ENCODE measurements at regions not wholly inside any gene's neighbourhood (a gene's known extent, or its start where the extent isn't known, plus 50 kb on each side); places are given as distances from the start of the nearest gene placed in this dataset.

DNA sequence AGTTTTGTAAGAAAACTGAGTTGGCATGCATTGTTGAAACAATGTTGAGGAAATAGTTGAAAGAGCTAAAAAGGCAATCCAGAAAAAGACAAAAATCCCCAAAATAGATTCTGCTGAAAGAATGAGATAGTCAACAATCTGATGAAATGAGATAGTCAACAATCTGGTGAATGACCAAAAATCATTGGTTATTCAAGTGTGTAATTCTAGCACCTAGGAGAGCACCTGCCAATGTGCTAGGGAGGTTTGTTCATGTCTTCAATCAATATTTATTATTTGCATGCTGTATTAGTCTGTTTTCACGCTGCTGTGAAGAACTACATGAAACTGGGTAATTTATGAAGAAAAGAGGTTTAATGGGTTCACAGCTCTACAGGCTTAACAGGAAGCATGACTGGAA is 307.1 kb upstream of the HSF2 start:
- TF ChIP-seq, protein P1, sequence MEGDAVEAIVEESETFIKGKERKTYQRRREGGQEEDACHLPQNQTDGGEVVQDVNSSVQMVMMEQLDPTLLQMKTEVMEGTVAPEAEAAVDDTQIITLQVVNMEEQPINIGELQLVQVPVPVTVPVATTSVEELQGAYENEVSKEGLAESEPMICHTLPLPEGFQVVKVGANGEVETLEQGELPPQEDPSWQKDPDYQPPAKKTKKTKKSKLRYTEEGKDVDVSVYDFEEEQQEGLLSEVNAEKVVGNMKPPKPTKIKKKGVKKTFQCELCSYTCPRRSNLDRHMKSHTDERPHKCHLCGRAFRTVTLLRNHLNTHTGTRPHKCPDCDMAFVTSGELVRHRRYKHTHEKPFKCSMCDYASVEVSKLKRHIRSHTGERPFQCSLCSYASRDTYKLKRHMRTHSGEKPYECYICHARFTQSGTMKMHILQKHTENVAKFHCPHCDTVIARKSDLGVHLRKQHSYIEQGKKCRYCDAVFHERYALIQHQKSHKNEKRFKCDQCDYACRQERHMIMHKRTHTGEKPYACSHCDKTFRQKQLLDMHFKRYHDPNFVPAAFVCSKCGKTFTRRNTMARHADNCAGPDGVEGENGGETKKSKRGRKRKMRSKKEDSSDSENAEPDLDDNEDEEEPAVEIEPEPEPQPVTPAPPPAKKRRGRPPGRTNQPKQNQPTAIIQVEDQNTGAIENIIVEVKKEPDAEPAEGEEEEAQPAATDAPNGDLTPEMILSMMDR (IDR thresholded peaks at IDR 0.05; ENCODE audit: insufficient read depth, low read length, poor library complexity, severe bottlenecking): no peak
- Histone ChIP-seq H3K27me3 (ENCODE audit: control insufficient read depth, insufficient read depth, low read length) (no peaks in the 10 kb centered on the region), H3K4me3 (ENCODE audit: low read depth, low read length) (no peak overlapping the region), H3K36me3 (ENCODE audit: control insufficient read depth, insufficient read depth, low read length) (no peaks in the 10 kb centered on the region)
- DNase-seq (ENCODE audit: low read depth): no peak

DNA sequence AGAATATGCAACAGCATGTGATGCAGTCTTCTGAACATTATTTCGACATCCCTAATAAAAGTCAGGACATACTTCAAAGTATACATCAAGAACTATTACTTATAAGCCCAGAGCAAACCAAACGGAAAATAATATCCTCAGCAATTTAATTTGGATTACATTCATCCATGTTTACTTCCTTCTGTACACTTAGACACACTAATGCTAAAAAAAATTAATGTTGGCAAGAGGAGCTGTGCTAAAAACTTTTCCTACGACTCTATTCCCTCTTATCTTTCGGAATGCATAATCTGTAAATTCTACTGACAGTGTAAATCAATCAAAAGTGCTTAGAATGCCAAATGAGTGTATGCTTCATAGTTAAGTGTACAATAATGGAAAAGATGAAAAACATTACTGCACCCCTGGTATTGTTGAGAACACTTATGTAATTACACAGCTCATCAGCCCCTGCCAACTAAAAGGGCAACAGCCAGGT is 301.2 kb upstream of the HSF2 start:
- H3K36me3 ChIP-seq (ENCODE audit: control insufficient read depth, insufficient read depth, low read length): no peaks in the 10 kb centered on the region
- no peaks in the 10 kb centered on the region for H3K27me3 ChIP-seq (ENCODE audit: control insufficient read depth, insufficient read depth, low read length)
- no peak overlapping the region for H3K4me3 ChIP-seq (ENCODE audit: low read depth, low read length)
- TF ChIP-seq, protein P1 (IDR thresholded peaks at IDR 0.05; ENCODE audit: insufficient read depth, low read length, poor library complexity, severe bottlenecking): no peak
- DNase-seq (ENCODE audit: low read depth): no peak

DNA sequence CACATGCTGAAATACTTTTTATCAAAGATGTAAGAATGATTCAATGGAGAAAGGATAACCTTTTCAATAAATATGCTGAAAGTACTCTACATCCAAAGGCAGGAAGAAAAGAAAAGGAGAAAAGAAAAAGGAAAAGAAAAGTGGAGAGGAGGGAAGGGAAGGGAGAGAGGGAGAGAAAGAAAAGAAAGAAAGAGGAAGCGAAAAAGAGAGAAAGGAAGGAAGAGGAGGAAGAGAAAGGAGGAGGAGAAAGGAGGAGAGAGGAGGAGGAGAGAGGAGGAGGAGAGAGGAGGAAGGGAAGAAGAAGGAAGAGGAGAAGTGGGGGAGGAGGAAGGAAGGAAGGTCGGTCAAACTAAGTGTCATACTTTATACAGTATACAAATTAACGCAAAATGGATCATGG is 297.4 kb upstream of the HSF2 start:
- H3K27me3 ChIP-seq (ENCODE audit: control insufficient read depth, insufficient read depth, low read length): no peaks in the 10 kb centered on the region
- H3K4me3 ChIP-seq (ENCODE audit: low read depth, low read length): no peak overlapping the region
- no peaks in the 10 kb centered on the region for H3K36me3 ChIP-seq (ENCODE audit: control insufficient read depth, insufficient read depth, low read length)
- TF ChIP-seq, protein P1 (IDR thresholded peaks at IDR 0.05; ENCODE audit: insufficient read depth, low read length, poor library complexity, severe bottlenecking): no peak
- no peak for DNase-seq (ENCODE audit: low read depth)

DNA sequence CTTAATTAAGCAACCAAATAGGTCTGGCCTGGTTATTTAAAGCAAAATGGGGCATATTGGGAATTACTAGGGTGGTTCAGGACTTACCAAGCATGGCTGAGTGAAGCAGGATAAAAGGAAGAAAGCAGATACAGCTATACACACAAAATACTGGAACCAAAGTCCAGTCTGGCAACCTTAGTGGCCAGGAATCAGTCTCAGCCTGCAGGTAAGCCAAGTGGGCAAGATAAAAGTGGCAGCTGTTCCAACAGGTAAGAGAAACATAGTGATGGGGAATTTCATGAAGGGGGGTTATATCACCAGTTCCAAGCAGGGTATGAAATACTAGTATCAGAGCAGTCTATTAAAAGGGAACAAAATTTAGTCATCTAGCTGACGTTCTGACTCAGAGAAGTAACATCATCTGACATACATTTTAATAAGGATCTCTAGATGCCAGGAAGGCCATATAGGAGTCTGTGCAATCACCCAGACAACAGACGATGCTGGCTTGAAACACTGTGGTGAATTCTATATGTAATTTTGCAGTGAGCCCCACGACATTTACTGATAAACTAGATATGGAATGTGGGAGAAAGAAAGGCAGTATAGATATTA is 292.1 kb upstream of the HSF2 start:
- Histone ChIP-seq H3K36me3 (ENCODE audit: control insufficient read depth, insufficient read depth, low read length) (no peaks in the 10 kb centered on the region), H3K27me3 (ENCODE audit: control insufficient read depth, insufficient read depth, low read length) (no peaks in the 10 kb centered on the region), H3K4me3 (ENCODE audit: low read depth, low read length) (no peak overlapping the region)
- TF ChIP-seq, protein P1 (IDR thresholded peaks at IDR 0.05; ENCODE audit: insufficient read depth, low read length, poor library complexity, severe bottlenecking): no peak
- no peak for DNase-seq (ENCODE audit: low read depth)

DNA sequence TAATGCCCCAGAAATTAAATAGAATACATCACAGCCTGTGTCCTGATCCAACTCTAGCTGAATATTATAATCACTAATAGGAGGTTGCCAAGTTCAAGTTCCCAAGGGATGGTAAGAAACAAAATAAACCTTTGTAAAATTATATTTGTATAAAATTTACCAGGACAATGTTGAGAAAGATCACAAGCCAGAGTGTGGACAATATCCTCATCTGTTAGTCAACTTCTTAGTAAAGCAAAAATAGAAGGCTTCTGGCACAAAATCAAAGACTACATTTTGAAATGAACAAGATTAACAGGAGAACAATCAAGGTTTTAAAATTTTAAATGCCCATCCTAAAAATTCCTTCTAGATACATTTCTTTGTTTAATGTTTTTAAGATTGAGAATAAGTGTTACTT is 290.4 kb upstream of the HSF2 start:
- TF ChIP-seq, protein P1 (IDR thresholded peaks at IDR 0.05; ENCODE audit: insufficient read depth, low read length, poor library complexity, severe bottlenecking): no peak
- Histone ChIP-seq H3K4me3 (ENCODE audit: low read depth, low read length) (no peak overlapping the region), H3K36me3 (ENCODE audit: control insufficient read depth, insufficient read depth, low read length) (no peaks in the 10 kb centered on the region), H3K27me3 (ENCODE audit: control insufficient read depth, insufficient read depth, low read length) (no peaks in the 10 kb centered on the region)
- DNase-seq (ENCODE audit: low read depth): no peak

DNA sequence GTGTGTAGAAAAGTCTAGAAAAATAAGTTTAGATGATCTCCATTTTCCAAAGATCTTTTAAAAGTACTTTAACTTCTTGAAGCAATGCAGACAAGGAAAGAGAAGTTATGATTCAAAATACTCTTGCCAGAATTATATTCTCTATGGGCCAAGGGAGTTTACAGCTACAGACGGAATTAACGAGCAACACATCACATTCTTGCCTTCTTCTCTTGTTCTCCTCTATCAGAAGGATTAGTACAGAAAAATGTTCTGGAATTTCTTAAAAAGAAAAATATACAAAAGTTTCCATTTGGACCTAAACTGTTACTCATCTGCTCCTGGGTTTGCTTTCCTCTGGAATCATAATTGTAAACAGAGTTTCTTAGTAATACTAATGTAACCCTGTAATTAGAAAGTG is 284.7 kb upstream of the HSF2 start:
- no peak for DNase-seq (ENCODE audit: low read depth)
- TF ChIP-seq, protein P1 (IDR thresholded peaks at IDR 0.05; ENCODE audit: insufficient read depth, low read length, poor library complexity, severe bottlenecking): no peak

More for the DNA sequence above, 284.7 kb upstream of the HSF2 start:
- no peak overlapping the region for H3K4me3 ChIP-seq (ENCODE audit: low read depth, low read length)
- no peaks in the 10 kb centered on the region for H3K36me3 ChIP-seq (ENCODE audit: control insufficient read depth, insufficient read depth, low read length)
- no peaks in the 10 kb centered on the region for H3K27me3 ChIP-seq (ENCODE audit: control insufficient read depth, insufficient read depth, low read length)

Measured in kidney epithelial cell (primary cell).